Stimulated activated effector memory CD8-positive, alpha-beta T cell treated with anti-CD3 and anti-CD28 coated beads, Interleukin-12 subunit alpha, Interleukin-12 subunit beta, amount 100 ng/mL, for 72 hours (primary cell): ENCODE measurements at regions not wholly inside any gene's neighbourhood (a gene's known extent, or its start where the extent isn't known, plus 50 kb on each side); places are given as distances from the start of the nearest gene placed in this dataset.

Experiments used
- ATAC-seq: fragments of 150-1000 bp; cut with Tn5 transposase; 2 replicates; pipeline ENCODE4 v1.10.0; 2021
- DNase-seq, 2 donors: peaks; one replicate each; pipeline ENCODE4 v3.0.0; 2021 to 2022; ENCODE audit warnings: low spot score in 2 of 2
- H3K27ac Mint-ChIP-seq: one replicate; pipeline ENCODE4 v1.8.0; 2022; ENCODE audit warnings: mild to moderate bottlenecking, mixed read lengths
- H3K36me3 Mint-ChIP-seq: one replicate; pipeline ENCODE4 v1.8.0; 2022; ENCODE audit warnings: mild to moderate bottlenecking, mixed read lengths
- H3K4me1 Mint-ChIP-seq: one replicate; pipeline ENCODE4 v1.8.0; 2022; ENCODE audit warnings: mixed read lengths
- H3K4me3 Mint-ChIP-seq: one replicate; pipeline ENCODE4 v1.8.0; 2022; ENCODE audit warnings: mild to moderate bottlenecking, mixed read lengths
- H3K9me3 Mint-ChIP-seq: one replicate; pipeline ENCODE4 v1.8.0; 2022; ENCODE audit warnings: mixed read lengths

- Mint-ChIP-seq H3K36me3 (no peaks in the 10 kb centered on the region), H3K4me1 (no peaks in the 10 kb centered on the region), H3K4me3 (no peak overlapping the region), H3K9me3 (peaks cover 11% of the 10 kb centered on the region), H3K27ac (no peak overlapping the region)
- ATAC-seq (no peak), DNase-seq (no peak)
These were observed 1504.5 kb downstream of the CDH11 start for GRCh38 chr16:63617047-63617989.

DNA sequence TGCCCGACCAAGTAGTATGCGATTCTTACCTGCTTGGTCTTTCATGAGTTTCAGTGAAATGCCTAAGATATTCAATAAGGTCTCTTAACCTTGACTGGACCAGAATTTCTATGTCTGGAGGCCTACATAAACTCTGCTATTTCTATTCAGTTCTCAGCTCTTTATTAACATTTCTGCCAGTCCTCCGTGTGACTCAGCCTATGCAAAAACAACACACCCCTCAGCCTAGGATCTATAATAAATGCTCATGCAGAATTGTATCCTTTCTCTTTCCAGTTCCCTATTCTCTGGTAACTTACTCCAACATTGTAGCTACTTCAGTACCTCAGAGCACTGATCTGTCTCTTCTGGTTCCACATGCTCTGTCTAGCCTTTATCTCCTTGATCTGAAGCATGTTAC is 1507.4 kb downstream of the CDH11 start:
- ATAC-seq (no peak), DNase-seq (no peak)
- no peak overlapping the region for H3K4me3 Mint-ChIP-seq
- H3K4me1 Mint-ChIP-seq = no peaks in the 10 kb centered on the region
- no peaks in the 10 kb centered on the region for H3K36me3 Mint-ChIP-seq
- no peak overlapping the region for H3K27ac Mint-ChIP-seq
- peaks cover 21% of the 10 kb centered on the region for H3K9me3 Mint-ChIP-seq

- no peak for DNase-seq
- H3K4me1 Mint-ChIP-seq = no peaks in the 10 kb centered on the region
- H3K27ac Mint-ChIP-seq = no peak overlapping the region
- no peaks in the 10 kb centered on the region for H3K36me3 Mint-ChIP-seq
- no peak overlapping the region for H3K4me3 Mint-ChIP-seq
- peaks cover 24% of the 10 kb centered on the region for H3K9me3 Mint-ChIP-seq
- no peak for ATAC-seq
These were observed 1508.2 kb downstream of the CDH11 start for GRCh38 chr16:63613701-63614100.

- H3K9me3 Mint-ChIP-seq = peaks cover 27% of the 10 kb centered on the region
- no peaks in the 10 kb centered on the region for H3K36me3 Mint-ChIP-seq
- ATAC-seq (no peak), DNase-seq (no peak)
- no peak overlapping the region for H3K27ac Mint-ChIP-seq
- no peak overlapping the region for H3K4me3 Mint-ChIP-seq
- no peaks in the 10 kb centered on the region for H3K4me1 Mint-ChIP-seq
These were observed 1509.2 kb downstream of the CDH11 start for GRCh38 chr16:63612462-63613227.

GRCh38 chr16:63606778-63607177 is 1515.1 kb downstream of the CDH11 start:
- DNase-seq = no peak
- Mint-ChIP-seq H3K4me3 (no peak overlapping the region), H3K27ac (no peak overlapping the region), H3K9me3 (peaks cover 22% of the 10 kb centered on the region), H3K36me3 (no peaks in the 10 kb centered on the region), H3K4me1 (no peaks in the 10 kb centered on the region)
- no peak for ATAC-seq

GRCh38 chr16:63602206-63602927 is 1519.5 kb downstream of the CDH11 start:
- no peaks in the 10 kb centered on the region for H3K4me1 Mint-ChIP-seq
- no peak for DNase-seq
- H3K9me3 Mint-ChIP-seq = peaks cover 20% of the 10 kb centered on the region
- no peak for ATAC-seq
- no peak overlapping the region for H3K4me3 Mint-ChIP-seq
- no peak overlapping the region for H3K27ac Mint-ChIP-seq
- no peaks in the 10 kb centered on the region for H3K36me3 Mint-ChIP-seq

DNA sequence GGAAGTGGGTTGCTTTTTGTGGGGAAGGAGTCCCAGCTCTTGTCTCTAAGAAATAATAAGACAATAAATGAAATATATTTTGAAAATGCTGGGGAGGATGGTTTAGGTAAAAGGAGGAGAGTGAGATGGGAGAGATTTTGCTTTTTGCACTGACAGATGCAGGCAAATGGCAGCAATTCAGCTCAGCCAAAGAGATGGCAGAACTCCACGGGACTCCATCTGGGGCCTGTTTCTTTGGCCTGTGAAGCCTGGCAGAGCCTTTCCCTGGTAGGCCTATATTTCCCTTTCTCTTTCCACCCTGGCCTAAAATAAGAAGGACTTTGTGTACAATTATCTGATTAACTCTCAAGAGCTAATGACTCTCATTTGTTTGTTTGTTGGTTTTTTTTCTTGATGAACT is 1525.1 kb downstream of the CDH11 start:
- Mint-ChIP-seq H3K27ac (no peak overlapping the region), H3K36me3 (no peaks in the 10 kb centered on the region), H3K9me3 (peaks cover 17% of the 10 kb centered on the region), H3K4me3 (no peak overlapping the region), H3K4me1 (no peaks in the 10 kb centered on the region)
- DNase-seq (no peak), ATAC-seq (no peak)

DNA sequence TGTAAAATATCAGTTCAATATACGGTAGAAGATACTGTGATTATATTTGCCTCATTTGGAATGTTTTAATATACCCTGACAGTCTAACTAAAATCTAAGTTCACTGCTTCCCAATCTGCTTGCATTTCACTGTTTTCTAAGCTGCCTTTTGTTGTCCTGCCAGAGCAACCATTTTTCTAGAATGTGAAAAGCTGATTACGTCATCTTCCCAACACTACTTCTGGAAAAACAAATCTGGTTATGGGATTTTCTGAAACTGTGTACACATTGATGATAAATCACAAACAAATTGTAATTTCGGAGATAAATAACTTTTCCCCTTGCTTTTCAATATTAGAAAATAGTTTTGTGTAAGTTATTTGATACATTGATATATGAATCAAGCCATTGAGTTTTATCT is 1529.0 kb downstream of the CDH11 start:
- Mint-ChIP-seq H3K4me3 (no peak overlapping the region), H3K27ac (no peak overlapping the region), H3K9me3 (peaks cover 11% of the 10 kb centered on the region), H3K4me1 (no peaks in the 10 kb centered on the region), H3K36me3 (no peaks in the 10 kb centered on the region)
- no peak for ATAC-seq
- DNase-seq = no peak

DNA sequence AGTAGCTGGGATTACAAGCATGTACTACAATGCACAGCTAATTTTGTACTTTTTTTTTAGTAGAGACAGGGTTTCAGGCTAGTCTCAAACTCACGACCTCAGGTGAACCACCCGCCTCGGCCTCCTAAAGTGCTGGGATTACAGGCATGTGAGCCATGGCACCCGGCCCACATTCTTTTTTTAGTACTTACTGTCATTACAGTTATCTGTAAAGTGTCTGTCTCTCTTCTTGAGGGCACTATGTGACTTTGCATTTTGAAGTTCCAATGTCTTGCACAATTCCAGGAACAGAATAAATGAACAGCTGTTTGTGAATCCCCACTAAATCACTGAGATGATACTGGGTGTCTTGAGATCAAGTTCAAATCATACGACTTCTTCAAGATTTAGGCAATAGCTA is 1540.3 kb downstream of the CDH11 start:
- DNase-seq (no peak), ATAC-seq (no peak)
- H3K4me3 Mint-ChIP-seq = no peak overlapping the region
- no peak overlapping the region for H3K27ac Mint-ChIP-seq
- no peaks in the 10 kb centered on the region for H3K4me1 Mint-ChIP-seq
- peaks cover 24% of the 10 kb centered on the region for H3K9me3 Mint-ChIP-seq
- no peaks in the 10 kb centered on the region for H3K36me3 Mint-ChIP-seq

DNA sequence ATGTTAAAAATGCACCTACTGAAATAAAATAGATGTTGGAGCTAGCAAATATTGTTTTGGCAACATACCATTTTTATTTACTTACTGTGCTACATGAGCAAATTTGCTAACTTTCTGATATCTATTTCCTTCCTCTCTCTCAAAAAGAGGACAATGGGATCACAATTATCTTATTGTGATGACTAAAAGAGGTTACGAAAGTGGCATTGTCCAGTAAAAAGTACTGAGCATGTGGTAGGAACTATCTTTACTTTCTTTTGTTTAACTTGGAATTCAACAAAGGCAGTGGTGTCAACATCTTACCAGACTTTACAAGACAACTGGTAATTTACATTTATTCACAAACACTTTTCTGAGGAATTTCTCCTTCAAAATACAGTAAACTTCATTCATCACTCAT is 1542.6 kb upstream of the CDH8 start:
- ATAC-seq = no peak
- peaks cover 24% of the 10 kb centered on the region for H3K9me3 Mint-ChIP-seq
- no peak overlapping the region for H3K4me3 Mint-ChIP-seq
- no peak for DNase-seq
- H3K27ac Mint-ChIP-seq = no peak overlapping the region
- no peaks in the 10 kb centered on the region for H3K36me3 Mint-ChIP-seq
- no peaks in the 10 kb centered on the region for H3K4me1 Mint-ChIP-seq

DNA sequence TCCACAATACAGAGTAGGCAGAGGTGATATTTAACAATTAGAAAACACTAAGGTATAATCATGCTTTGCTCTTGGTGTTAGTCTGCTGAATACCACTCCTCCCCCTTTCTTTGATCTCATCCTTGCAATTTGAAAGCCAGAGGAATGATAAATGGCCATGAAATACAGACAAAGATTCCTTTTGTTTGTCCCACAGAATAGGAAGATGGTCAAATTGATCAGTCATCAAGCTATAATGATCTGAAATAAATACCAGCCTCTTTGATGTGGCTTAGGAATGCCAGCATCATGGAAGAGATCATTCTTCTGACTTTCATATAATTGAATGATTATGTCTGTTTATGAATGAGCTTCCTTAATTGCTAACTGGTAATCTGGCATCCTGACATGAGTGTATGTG is 1541.7 kb upstream of the CDH8 start:
- ATAC-seq = no peak
- Mint-ChIP-seq H3K4me3 (no peak overlapping the region), H3K4me1 (no peaks in the 10 kb centered on the region), H3K9me3 (peaks cover 26% of the 10 kb centered on the region), H3K27ac (no peak overlapping the region), H3K36me3 (no peaks in the 10 kb centered on the region)
- no peak for DNase-seq

GRCh38 chr16:63575041-63575440 is 1538.8 kb upstream of the CDH8 start:
- Mint-ChIP-seq H3K4me1 (no peaks in the 10 kb centered on the region), H3K36me3 (no peaks in the 10 kb centered on the region), H3K9me3 (peaks cover 31% of the 10 kb centered on the region), H3K27ac (no peak overlapping the region), H3K4me3 (no peak overlapping the region)
- DNase-seq (no peak), ATAC-seq (no peak)

- Mint-ChIP-seq H3K4me3 (no peak overlapping the region), H3K36me3 (no peaks in the 10 kb centered on the region), H3K27ac (no peak overlapping the region), H3K9me3 (peaks cover 29% of the 10 kb centered on the region), H3K4me1 (no peaks in the 10 kb centered on the region)
- DNase-seq (no peak), ATAC-seq (no peak)
These were observed 1531.9 kb upstream of the CDH8 start for GRCh38 chr16:63568164-63568563.

- Mint-ChIP-seq H3K4me1 (no peaks in the 10 kb centered on the region), H3K4me3 (no peak overlapping the region), H3K27ac (no peak overlapping the region), H3K36me3 (no peaks in the 10 kb centered on the region), H3K9me3 (peaks cover 33% of the 10 kb centered on the region)
- DNase-seq (no peak), ATAC-seq (no peak)
These were observed 1527.7 kb upstream of the CDH8 start for GRCh38 chr16:63563819-63564505.

- H3K4me1 Mint-ChIP-seq = no peaks in the 10 kb centered on the region
- no peak for DNase-seq
- no peaks in the 10 kb centered on the region for H3K36me3 Mint-ChIP-seq
- H3K4me3 Mint-ChIP-seq = no peak overlapping the region
- H3K27ac Mint-ChIP-seq = no peak overlapping the region
- peaks cover 29% of the 10 kb centered on the region for H3K9me3 Mint-ChIP-seq
- no peak for ATAC-seq
These were observed 1517.7 kb upstream of the CDH8 start for GRCh38 chr16:63553980-63554379.
